ENCODE measurements at regions not wholly inside any gene's neighbourhood (a gene's known extent, or its start where the extent isn't known, plus 50 kb on each side); places are given as distances from the start of the nearest gene placed in this dataset.

DNA sequence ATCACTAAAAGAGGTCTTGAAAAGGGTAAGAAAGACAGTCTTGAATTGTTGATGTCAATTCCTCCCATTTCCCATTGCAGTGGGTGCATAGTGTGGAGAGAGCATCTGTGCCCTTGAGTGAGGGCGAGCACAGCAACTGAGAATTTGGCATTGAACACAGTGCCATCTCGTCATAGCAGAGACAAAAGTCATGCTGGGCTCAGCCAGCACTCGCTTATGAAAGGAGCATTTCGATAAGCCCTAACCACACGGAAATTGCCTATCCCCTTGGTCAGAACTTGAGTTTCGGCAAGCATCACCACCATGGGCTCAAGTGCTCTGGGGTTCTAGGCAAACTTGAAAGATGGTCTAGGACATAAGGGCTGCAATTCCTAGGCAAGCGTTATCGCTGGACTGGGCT lies 712.8 kb upstream of the CDH10 start:
- H2AFZ ChIP-seq (ENCODE audit: low read depth, low read length, severe bottlenecking) = no peak overlapping the region
- no peaks in the 10 kb centered on the region for H3F3A ChIP-seq (ENCODE audit: insufficient read depth)
- no peak overlapping the region for H3K4me2 ChIP-seq (ENCODE audit: low read depth, low read length, poor library complexity, severe bottlenecking)
- H3K4me3 ChIP-seq (ENCODE audit: insufficient read depth, low read length, poor library complexity, severe bottlenecking) = no peak overlapping the region
- no peaks in the 10 kb centered on the region for H3K27me3 ChIP-seq (ENCODE audit: low read length)
- H4K20me1 ChIP-seq (ENCODE audit: low read depth, low read length) = no peaks in the 10 kb centered on the region
- TF ChIP-seq, protein P1, sequence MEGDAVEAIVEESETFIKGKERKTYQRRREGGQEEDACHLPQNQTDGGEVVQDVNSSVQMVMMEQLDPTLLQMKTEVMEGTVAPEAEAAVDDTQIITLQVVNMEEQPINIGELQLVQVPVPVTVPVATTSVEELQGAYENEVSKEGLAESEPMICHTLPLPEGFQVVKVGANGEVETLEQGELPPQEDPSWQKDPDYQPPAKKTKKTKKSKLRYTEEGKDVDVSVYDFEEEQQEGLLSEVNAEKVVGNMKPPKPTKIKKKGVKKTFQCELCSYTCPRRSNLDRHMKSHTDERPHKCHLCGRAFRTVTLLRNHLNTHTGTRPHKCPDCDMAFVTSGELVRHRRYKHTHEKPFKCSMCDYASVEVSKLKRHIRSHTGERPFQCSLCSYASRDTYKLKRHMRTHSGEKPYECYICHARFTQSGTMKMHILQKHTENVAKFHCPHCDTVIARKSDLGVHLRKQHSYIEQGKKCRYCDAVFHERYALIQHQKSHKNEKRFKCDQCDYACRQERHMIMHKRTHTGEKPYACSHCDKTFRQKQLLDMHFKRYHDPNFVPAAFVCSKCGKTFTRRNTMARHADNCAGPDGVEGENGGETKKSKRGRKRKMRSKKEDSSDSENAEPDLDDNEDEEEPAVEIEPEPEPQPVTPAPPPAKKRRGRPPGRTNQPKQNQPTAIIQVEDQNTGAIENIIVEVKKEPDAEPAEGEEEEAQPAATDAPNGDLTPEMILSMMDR (IDR thresholded peaks at IDR 0.05; ENCODE audit: insufficient read depth, low read length, poor library complexity, severe bottlenecking) = no peak
- TF ChIP-seq EZH2phosphoT487 (conservative IDR thresholded peaks at IDR 0.05; ENCODE audit: low read length) = no peak
- no peaks in the 10 kb centered on the region for H3K9me3 ChIP-seq (ENCODE audit: insufficient read depth, low read length)
- H3K27ac ChIP-seq (ENCODE audit: low read depth, low read length) = no peak overlapping the region
- no peaks in the 10 kb centered on the region for H3K9me2 ChIP-seq (replicated peaks; ENCODE audit: insufficient read depth, low read length)
- no peaks in the 10 kb centered on the region for H3K79me2 ChIP-seq (ENCODE audit: insufficient read depth, low read length)
- H3K36me3 ChIP-seq (ENCODE audit: low read length) = no peaks in the 10 kb centered on the region
- no peak overlapping the region for H3K9ac ChIP-seq (ENCODE audit: low read length)

DNA sequence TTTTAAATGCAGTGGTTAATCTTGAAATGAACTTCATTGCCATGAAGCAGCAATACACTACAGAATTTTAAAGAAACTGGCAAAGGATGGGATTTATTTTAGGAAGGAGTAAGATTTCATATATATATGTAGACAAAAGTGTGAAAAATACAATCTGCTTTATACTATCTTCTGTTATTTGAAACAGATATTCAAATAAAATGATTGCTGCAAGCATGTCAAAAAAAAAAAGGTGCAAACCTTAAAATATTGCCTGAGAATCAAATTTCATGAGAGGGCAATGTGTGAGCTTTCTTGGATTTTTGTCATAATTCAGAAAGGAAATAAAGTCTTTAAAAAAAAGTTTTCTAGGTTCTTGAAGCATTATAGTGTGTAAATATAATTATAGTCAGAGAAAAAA lies 705.0 kb upstream of the CDH10 start:
- TF ChIP-seq, protein P1 (IDR thresholded peaks at IDR 0.05; ENCODE audit: insufficient read depth, low read length, poor library complexity, severe bottlenecking) = no peak
- no peak for TF ChIP-seq EZH2phosphoT487 (conservative IDR thresholded peaks at IDR 0.05; ENCODE audit: low read length)
- Histone ChIP-seq H3K9me2 (replicated peaks; ENCODE audit: insufficient read depth, low read length) (no peaks in the 10 kb centered on the region), H3F3A (ENCODE audit: insufficient read depth) (no peaks in the 10 kb centered on the region), H3K27ac (ENCODE audit: low read depth, low read length) (no peak overlapping the region), H3K36me3 (ENCODE audit: low read length) (no peaks in the 10 kb centered on the region), H3K27me3 (ENCODE audit: low read length) (no peaks in the 10 kb centered on the region), H2AFZ (ENCODE audit: low read depth, low read length, severe bottlenecking) (no peak overlapping the region), H3K4me3 (ENCODE audit: insufficient read depth, low read length, poor library complexity, severe bottlenecking) (no peak overlapping the region), H3K79me2 (ENCODE audit: insufficient read depth, low read length) (no peaks in the 10 kb centered on the region), H3K4me2 (ENCODE audit: low read depth, low read length, poor library complexity, severe bottlenecking) (no peak overlapping the region), H3K9me3 (ENCODE audit: insufficient read depth, low read length) (peaks cover 4% of the 10 kb centered on the region; the same call in 1 of the 2 replicates), H4K20me1 (ENCODE audit: low read depth, low read length) (no peaks in the 10 kb centered on the region), H3K9ac (ENCODE audit: low read length) (no peak overlapping the region)

DNA sequence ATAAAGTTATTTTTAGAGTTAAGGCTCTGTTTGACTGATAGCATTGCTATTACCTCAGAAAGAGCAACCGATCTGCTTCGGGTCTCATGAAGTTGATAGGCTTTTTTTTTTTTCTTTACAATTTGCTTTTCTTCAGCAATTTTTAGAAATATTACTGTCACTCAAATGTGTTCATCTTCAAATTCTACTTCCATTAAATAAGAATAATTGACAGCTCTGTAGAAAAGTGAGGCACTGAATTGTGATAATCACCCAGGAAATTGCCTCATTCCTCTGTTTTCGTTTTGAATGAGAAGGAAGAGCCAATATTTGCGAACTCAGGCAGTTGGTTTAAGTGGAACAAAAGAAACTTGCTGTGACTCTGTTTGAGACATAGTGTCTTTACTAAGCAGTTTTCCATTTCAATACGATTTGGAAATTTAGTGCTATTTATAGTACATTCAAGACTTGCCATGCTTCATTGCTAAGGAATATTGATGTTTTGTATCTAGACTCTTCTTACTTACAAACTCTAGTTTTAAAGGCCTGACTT lies 700.5 kb upstream of the CDH10 start:
- Histone ChIP-seq H4K20me1 (ENCODE audit: low read depth, low read length) (no peaks in the 10 kb centered on the region), H3K9ac (ENCODE audit: low read length) (no peak overlapping the region), H3K27ac (ENCODE audit: low read depth, low read length) (no peak overlapping the region), H3K27me3 (ENCODE audit: low read length) (no peaks in the 10 kb centered on the region), H3K9me2 (replicated peaks; ENCODE audit: insufficient read depth, low read length) (no peaks in the 10 kb centered on the region), H3K4me3 (ENCODE audit: insufficient read depth, low read length, poor library complexity, severe bottlenecking) (no peak overlapping the region), H2AFZ (ENCODE audit: low read depth, low read length, severe bottlenecking) (no peak overlapping the region), H3K36me3 (ENCODE audit: low read length) (no peaks in the 10 kb centered on the region), H3K9me3 (ENCODE audit: insufficient read depth, low read length) (peaks cover 4% of the 10 kb centered on the region; the same call in 1 of the 2 replicates), H3F3A (ENCODE audit: insufficient read depth) (no peaks in the 10 kb centered on the region), H3K4me2 (ENCODE audit: low read depth, low read length, poor library complexity, severe bottlenecking) (no peak overlapping the region), H3K79me2 (ENCODE audit: insufficient read depth, low read length) (no peaks in the 10 kb centered on the region)
- TF ChIP-seq EZH2phosphoT487 (conservative IDR thresholded peaks at IDR 0.05; ENCODE audit: low read length) = no peak
- TF ChIP-seq, protein P1 (IDR thresholded peaks at IDR 0.05; ENCODE audit: insufficient read depth, low read length, poor library complexity, severe bottlenecking) = no peak

Measured in SU-DHL-6 (cell line).